ENCODE measurements at regions not wholly inside any gene's neighbourhood (a gene's known extent, or its start where the extent isn't known, plus 50 kb on each side); places are given as distances from the start of the nearest gene placed in this dataset.

DNA sequence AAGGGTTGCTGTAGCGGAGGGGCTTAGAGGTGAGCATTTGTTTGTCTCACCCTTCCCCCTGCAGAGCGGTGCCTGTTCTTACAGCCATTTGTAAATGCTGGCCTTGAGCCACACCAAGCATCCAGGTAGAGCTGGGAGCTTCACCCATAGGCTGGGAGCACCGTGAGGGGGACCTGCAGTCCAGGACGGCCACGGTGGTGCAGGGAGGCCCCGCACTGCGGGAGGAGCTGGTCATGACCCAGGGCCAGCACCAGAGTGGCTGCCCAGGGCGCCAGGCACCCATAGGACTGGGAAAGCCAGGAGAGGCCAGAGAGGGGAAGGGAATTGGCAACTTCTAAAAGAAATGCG, 197.3 kb upstream of the ADAMTS16 start:
- Mint-ChIP-seq H3K4me1 (no peaks in the 10 kb centered on the region), H3K27me3 (no peaks in the 10 kb centered on the region), H3K4me3 (no peak overlapping the region), H3K27ac (no peak overlapping the region), H3K36me3 (no peaks in the 10 kb centered on the region), H3K9me3 (no peaks in the 10 kb centered on the region)
- ATAC-seq (ENCODE audit: low read depth) (no peak), DNase-seq (no peak)
- POLR2A ChIA-PET: no interaction called here

GRCh38 chr5:4945296-4945695, 194.8 kb upstream of the ADAMTS16 start:
- Mint-ChIP-seq H3K9me3 (no peaks in the 10 kb centered on the region), H3K27me3 (no peaks in the 10 kb centered on the region), H3K36me3 (no peaks in the 10 kb centered on the region), H3K4me3 (no peak overlapping the region), H3K27ac (no peak overlapping the region), H3K4me1 (no peaks in the 10 kb centered on the region)
- ATAC-seq (ENCODE audit: low read depth) (no peak), DNase-seq (no peak)
- POLR2A ChIA-PET: no interaction called here

GRCh38 chr5:4947106-4947505, 193.0 kb upstream of the ADAMTS16 start:
- H3K27me3 Mint-ChIP-seq: no peaks in the 10 kb centered on the region
- DNase-seq: no peak
- POLR2A ChIA-PET: no interaction called here
- no peak overlapping the region for H3K4me3 Mint-ChIP-seq
- H3K27ac Mint-ChIP-seq: no peak overlapping the region
- H3K36me3 Mint-ChIP-seq: no peaks in the 10 kb centered on the region
- H3K4me1 Mint-ChIP-seq: no peaks in the 10 kb centered on the region
- H3K9me3 Mint-ChIP-seq: no peaks in the 10 kb centered on the region
- ATAC-seq (ENCODE audit: low read depth): no peak

- H3K9me3 Mint-ChIP-seq: no peaks in the 10 kb centered on the region
- H3K27me3 Mint-ChIP-seq: no peaks in the 10 kb centered on the region
- H3K4me3 Mint-ChIP-seq: no peak overlapping the region
- ATAC-seq (ENCODE audit: low read depth) (no peak), DNase-seq (no peak)
- no peaks in the 10 kb centered on the region for H3K36me3 Mint-ChIP-seq
- no peaks in the 10 kb centered on the region for H3K4me1 Mint-ChIP-seq
- H3K27ac Mint-ChIP-seq: no peak overlapping the region
- POLR2A ChIA-PET: no interaction called here
These were observed 192.1 kb upstream of the ADAMTS16 start for GRCh38 chr5:4947893-4948536.

DNA sequence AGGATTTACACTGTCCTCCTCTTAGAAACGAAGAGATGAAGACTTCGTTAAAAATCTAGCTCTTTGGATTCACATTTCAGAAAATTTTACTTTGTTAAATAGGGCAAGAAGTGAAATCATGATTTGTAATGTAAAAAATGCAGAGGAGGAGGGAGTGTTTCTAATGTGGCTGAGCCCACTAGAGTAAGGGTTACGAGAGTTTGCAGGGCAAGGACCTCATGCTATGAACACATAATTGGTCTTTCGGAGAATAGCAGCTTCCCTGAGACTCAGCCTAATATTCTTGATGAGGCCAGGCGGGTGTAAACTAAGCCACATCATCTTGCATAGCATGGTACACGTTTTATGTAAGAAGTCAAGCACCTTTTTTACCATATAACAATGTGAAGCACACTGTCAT, 191.0 kb upstream of the ADAMTS16 start:
- no peak overlapping the region for H3K4me3 Mint-ChIP-seq
- DNase-seq (no peak), ATAC-seq (ENCODE audit: low read depth) (no peak)
- H3K27me3 Mint-ChIP-seq: no peaks in the 10 kb centered on the region
- no peaks in the 10 kb centered on the region for H3K4me1 Mint-ChIP-seq
- no peaks in the 10 kb centered on the region for H3K36me3 Mint-ChIP-seq
- no peak overlapping the region for H3K27ac Mint-ChIP-seq
- no peaks in the 10 kb centered on the region for H3K9me3 Mint-ChIP-seq
- POLR2A ChIA-PET: no interaction called here

DNA sequence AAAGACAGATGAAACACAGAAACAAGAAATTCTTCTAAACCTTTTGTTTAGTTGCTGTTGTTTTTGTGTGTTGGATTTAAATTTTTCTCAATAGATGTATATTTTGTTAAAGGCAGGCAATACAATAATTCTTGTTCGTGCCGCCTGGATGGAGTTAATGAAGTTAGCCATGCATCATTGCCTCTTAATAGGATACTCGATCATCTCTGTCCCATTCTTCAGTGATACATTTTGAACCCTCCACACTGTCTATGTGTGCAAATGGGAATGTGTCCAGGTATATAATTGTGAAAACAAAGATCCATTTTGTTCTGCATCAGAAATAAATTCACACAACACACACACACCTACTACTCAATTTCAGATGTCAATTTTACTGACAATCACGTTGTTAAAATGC, 186.6 kb upstream of the ADAMTS16 start:
- Mint-ChIP-seq H3K4me3 (no peak overlapping the region), H3K27ac (no peak overlapping the region), H3K4me1 (no peaks in the 10 kb centered on the region), H3K36me3 (no peaks in the 10 kb centered on the region), H3K9me3 (no peaks in the 10 kb centered on the region), H3K27me3 (no peaks in the 10 kb centered on the region)
- DNase-seq (no peak), ATAC-seq (ENCODE audit: low read depth) (no peak)
- POLR2A ChIA-PET: no interaction called here

- POLR2A ChIA-PET: no interaction called here
- no peak overlapping the region for H3K27ac Mint-ChIP-seq
- no peaks in the 10 kb centered on the region for H3K36me3 Mint-ChIP-seq
- no peak overlapping the region for H3K4me3 Mint-ChIP-seq
- ATAC-seq (ENCODE audit: low read depth) (no peak), DNase-seq (no peak)
- no peaks in the 10 kb centered on the region for H3K4me1 Mint-ChIP-seq
- no peaks in the 10 kb centered on the region for H3K27me3 Mint-ChIP-seq
- H3K9me3 Mint-ChIP-seq: no peaks in the 10 kb centered on the region
These were observed 186.1 kb upstream of the ADAMTS16 start for GRCh38 chr5:4954048-4954447.

DNA sequence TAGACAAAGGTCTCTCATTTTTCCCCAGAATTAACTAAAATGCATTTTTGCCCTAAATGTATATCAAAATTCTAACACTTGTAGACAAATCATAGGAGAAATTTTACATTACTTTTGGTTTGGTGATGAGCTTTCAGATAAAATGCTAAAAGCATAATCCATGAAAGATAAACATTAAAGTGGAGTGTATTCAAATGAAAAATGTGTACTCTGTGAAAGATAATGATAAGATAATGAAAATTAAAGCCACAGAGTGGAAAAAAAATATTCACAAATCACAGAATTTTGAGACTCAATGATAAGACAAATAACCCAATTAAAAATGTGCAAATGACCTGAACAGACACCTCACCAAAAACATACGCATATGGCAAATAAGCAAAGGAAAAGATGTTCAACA, 176.9 kb upstream of the ADAMTS16 start:
- Mint-ChIP-seq H3K4me1 (no peaks in the 10 kb centered on the region), H3K4me3 (no peak overlapping the region), H3K27ac (no peak overlapping the region), H3K9me3 (no peaks in the 10 kb centered on the region), H3K36me3 (no peaks in the 10 kb centered on the region), H3K27me3 (no peaks in the 10 kb centered on the region)
- ATAC-seq (ENCODE audit: low read depth): no peak
- POLR2A ChIA-PET: no interaction called here
- DNase-seq: no peak

DNA sequence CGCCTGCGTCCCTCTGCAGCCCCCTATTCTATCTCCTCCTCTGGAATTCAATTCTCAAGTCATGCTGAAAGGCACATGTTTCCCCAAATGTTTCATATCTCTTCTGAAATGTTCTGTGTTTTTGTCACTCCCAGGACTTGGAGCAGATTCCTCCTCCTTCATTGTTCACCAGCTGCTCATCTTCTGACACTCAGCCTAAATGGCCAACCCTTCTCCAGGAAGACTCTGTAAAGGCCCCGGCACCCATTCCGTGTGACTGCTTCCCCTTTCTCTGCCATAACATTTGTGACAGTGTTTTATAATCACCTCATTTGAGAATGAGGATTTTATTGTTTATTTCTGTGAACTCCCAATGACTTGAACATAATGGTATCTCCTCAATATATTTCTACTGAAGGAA, 170.8 kb upstream of the ADAMTS16 start:
- no peak overlapping the region for H3K27ac Mint-ChIP-seq
- H3K4me3 Mint-ChIP-seq: no peak overlapping the region
- DNase-seq (no peak), ATAC-seq (ENCODE audit: low read depth) (no peak)
- H3K36me3 Mint-ChIP-seq: no peaks in the 10 kb centered on the region
- H3K9me3 Mint-ChIP-seq: peaks cover 1% of the 10 kb centered on the region
- no peaks in the 10 kb centered on the region for H3K4me1 Mint-ChIP-seq
- POLR2A ChIA-PET: no interaction called here
- peaks cover 2% of the 10 kb centered on the region for H3K27me3 Mint-ChIP-seq

DNA sequence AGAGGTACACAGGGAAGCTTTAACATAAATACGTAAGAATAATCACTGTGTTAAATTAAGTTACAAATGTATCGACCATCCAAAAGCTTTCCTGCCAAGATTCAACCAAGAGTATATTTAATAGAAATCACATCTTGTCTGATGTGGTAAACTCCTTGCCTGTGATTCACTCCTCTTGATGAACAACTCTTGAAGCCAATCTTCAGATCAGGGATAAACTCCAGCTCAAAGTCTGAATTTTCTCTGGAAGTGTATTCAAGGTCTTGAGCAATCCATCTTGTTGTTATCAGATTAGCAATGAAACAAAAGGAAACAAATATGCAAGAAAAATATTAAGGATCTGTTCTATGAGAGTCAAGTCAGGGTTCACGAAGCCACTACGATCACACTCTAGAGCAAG, 170.0 kb upstream of the ADAMTS16 start:
- DNase-seq (no peak), ATAC-seq (ENCODE audit: low read depth) (no peak)
- H3K27ac Mint-ChIP-seq: no peak overlapping the region
- H3K4me3 Mint-ChIP-seq: no peak overlapping the region
- POLR2A ChIA-PET: no interaction called here
- H3K27me3 Mint-ChIP-seq: peaks cover 2% of the 10 kb centered on the region
- H3K4me1 Mint-ChIP-seq: no peaks in the 10 kb centered on the region
- H3K9me3 Mint-ChIP-seq: peaks cover 1% of the 10 kb centered on the region
- no peaks in the 10 kb centered on the region for H3K36me3 Mint-ChIP-seq

- no peaks in the 10 kb centered on the region for H3K27me3 Mint-ChIP-seq
- ATAC-seq (ENCODE audit: low read depth) (no peak), DNase-seq (no peak)
- no peaks in the 10 kb centered on the region for H3K9me3 Mint-ChIP-seq
- H3K36me3 Mint-ChIP-seq: no peaks in the 10 kb centered on the region
- POLR2A ChIA-PET: no interaction called here
- H3K27ac Mint-ChIP-seq: no peak overlapping the region
- H3K4me3 Mint-ChIP-seq: no peak overlapping the region
- no peaks in the 10 kb centered on the region for H3K4me1 Mint-ChIP-seq
These were observed 163.2 kb upstream of the ADAMTS16 start for GRCh38 chr5:4976902-4977301.

- no peaks in the 10 kb centered on the region for H3K4me1 Mint-ChIP-seq
- POLR2A ChIA-PET: no interaction called here
- H3K27me3 Mint-ChIP-seq: no peaks in the 10 kb centered on the region
- DNase-seq (no peak), ATAC-seq (ENCODE audit: low read depth) (no peak)
- no peaks in the 10 kb centered on the region for H3K36me3 Mint-ChIP-seq
- no peak overlapping the region for H3K27ac Mint-ChIP-seq
- H3K9me3 Mint-ChIP-seq: no peaks in the 10 kb centered on the region
- no peak overlapping the region for H3K4me3 Mint-ChIP-seq
These were observed 162.6 kb upstream of the ADAMTS16 start for GRCh38 chr5:4977416-4978110.

DNA sequence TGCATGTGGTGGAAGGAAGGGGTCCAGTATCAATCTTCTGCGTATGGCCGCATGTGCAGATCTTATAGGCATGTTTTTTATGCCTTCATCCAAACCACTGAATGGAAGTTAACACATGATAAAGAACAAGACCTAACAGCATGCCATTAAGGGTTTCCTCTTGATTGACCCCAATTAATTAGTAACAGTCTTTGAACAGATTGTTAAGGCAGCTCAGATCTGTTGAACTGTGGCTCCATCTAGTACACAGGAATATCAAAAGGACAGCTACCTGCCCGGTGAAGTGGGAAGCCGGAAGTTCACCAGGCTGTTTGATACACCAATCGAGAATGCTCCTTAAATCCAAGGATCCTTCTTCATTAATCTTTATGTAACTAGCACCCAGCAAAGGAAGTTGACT, 159.9 kb upstream of the ADAMTS16 start:
- POLR2A ChIA-PET: no interaction called here
- DNase-seq: no peak
- no peaks in the 10 kb centered on the region for H3K36me3 Mint-ChIP-seq
- H3K27ac Mint-ChIP-seq: no peak overlapping the region
- no peak for ATAC-seq (ENCODE audit: low read depth)
- H3K4me1 Mint-ChIP-seq: no peaks in the 10 kb centered on the region
- no peak overlapping the region for H3K4me3 Mint-ChIP-seq
- no peaks in the 10 kb centered on the region for H3K9me3 Mint-ChIP-seq
- no peaks in the 10 kb centered on the region for H3K27me3 Mint-ChIP-seq

DNA sequence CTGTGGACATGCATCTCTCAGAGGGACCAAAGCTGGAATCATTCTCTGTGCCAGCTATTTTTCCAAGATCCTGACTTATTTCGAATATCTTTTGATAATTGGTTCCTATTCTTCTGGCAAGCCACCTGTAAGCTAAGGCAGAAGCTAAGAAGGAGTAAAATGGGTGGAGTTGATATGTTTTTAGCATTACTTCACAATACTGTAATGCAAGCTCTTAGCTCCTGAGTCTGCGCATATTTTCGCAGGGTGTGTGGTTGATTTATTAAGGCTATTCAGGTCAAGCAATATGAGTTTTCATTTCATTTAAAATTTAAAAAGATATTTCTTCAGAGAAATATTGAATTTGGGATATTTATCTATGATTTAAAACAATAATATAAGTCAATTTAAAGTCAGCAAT, 158.5 kb upstream of the ADAMTS16 start:
- Mint-ChIP-seq H3K4me1 (no peaks in the 10 kb centered on the region), H3K27me3 (no peaks in the 10 kb centered on the region), H3K27ac (no peak overlapping the region), H3K4me3 (no peak overlapping the region), H3K36me3 (no peaks in the 10 kb centered on the region), H3K9me3 (no peaks in the 10 kb centered on the region)
- ATAC-seq (ENCODE audit: low read depth): no peak
- POLR2A ChIA-PET: no interaction called here
- DNase-seq: no peak

DNA sequence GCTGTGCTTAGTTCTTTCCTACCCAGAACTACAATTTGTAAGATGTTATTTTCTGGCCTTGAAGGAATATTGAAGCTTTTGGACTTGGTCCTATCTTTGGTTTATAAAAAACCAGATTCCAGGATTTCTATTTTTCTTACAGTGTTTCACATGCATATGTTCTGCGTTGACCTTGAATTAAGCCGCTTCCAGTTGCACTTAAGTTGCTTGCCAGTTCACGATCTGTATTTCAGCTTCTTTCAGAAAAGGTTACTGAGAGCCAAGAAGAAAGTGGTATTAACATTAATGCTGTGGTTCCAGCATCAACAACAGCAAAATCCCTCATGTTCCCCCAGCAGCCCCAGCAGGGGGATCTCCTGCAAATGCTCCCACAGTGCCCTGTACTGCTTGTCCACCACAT, 156.4 kb upstream of the ADAMTS16 start:
- Mint-ChIP-seq H3K36me3 (no peaks in the 10 kb centered on the region), H3K27me3 (no peaks in the 10 kb centered on the region), H3K27ac (no peak overlapping the region), H3K4me1 (no peaks in the 10 kb centered on the region), H3K4me3 (no peak overlapping the region), H3K9me3 (no peaks in the 10 kb centered on the region)
- ATAC-seq (ENCODE audit: low read depth) (no peak), DNase-seq (no peak)
- POLR2A ChIA-PET: no interaction called here

All from activated naive CD8-positive, alpha-beta T cell treated with anti-CD3 and anti-CD28 coated beads, Interleukin-2, amount 10 ng/mL, durations not matched to agents 7 days and 5 days (primary cell).